ENCODE measurements at regions not wholly inside any gene's neighbourhood (a gene's known extent, or its start where the extent isn't known, plus 50 kb on each side); places are given as distances from the start of the nearest gene placed in this dataset.

DNA sequence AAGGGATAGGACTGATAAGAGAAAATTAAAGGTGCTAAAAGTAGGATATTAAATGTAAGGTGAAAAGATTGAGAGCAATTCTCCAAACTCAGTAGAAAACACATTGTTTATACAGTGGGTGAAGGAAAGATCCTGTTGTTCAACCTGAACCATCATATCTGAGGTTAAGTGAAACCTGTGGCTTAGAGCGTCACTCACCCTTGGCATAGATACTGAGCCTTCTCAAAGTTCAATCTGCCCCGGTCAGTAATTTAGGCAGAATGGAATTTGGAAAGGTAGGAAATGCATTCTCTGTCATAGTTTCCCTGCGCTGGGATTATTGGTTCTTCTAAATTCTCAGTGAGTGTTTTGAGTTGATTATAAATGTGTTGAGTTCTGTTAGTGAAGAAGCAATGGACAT is 456.2 kb upstream of the NMUR2 start:
- DNase-seq, result no peak

DNA sequence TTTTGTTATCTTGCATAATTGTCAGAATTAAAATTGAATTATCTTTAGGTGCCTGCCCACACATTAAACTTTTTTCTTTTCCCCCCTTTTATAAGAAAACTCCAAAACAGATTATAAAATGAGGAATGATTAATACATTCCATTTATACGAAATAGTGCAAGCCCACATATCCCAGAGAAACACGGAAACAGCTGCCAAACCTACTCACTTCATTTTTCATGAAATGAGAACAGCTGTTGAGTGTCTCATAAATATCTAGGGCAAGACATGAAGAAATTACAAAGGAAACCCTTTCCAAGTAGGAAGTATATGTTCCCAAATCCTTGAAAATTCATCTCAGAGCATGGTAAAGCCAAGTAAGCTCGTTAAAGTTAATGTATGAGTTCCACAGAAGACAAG is 459.4 kb upstream of the NMUR2 start:
- DNase-seq, result no peak

DNA sequence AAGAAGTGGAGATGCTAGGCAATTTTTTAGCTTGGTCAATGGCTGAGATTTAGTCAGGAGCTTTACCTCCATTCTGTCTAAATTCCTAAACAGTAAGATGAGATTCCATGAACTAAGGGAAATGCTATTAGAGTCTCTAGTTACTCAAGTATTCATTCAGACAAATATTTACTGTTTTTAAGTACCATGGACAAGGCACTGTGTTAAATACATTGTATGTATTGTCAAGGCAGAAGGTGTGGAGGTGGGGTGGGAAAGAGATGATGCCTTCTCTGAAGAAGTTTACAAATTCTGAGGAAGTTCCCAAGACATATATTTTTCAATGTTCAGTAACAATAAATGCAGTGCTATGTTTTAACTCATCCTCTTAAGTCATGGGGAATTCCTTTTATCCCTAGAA is 459.9 kb upstream of the NMUR2 start:
- no peak for DNase-seq

DNA sequence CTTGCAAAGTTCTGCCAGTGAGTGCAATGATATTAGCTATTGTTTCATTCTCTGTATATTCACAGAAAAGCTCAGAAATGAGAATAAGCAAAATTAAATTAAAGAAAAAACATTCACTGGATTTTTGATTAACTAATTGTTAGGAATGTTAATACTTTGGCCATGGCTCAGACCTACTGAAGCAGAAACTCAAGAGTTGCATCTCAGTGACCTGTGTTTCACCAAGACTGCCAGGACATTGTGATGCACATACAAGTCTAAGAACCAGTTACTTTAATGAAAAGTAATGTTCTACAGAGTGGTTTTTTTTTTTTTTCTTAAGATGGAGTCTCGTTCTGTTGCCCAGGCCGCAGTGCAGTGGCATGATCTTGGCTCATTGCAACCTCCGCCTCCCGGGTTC is 464.9 kb upstream of the NMUR2 start:
- no peak for DNase-seq

DNA sequence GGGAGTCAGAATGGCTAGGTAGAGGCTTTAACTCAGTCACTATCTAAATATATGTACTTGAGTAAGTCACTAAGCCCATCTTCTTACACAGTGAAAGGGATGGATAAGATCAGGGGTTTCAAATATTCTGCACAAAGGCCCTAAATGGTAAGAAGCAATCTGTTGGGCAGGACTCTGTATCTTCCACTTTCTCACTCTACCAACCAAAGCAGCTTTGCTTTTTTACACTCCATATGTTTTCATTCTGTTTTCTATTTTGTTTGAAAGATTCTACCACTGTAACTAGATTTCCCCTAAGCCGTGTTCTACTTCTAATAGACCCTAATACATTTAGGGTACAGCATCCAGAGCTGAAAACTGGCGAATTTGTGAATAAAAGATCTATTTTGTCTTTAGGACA is 477.5 kb upstream of the NMUR2 start:
- no peak for DNase-seq

DNA sequence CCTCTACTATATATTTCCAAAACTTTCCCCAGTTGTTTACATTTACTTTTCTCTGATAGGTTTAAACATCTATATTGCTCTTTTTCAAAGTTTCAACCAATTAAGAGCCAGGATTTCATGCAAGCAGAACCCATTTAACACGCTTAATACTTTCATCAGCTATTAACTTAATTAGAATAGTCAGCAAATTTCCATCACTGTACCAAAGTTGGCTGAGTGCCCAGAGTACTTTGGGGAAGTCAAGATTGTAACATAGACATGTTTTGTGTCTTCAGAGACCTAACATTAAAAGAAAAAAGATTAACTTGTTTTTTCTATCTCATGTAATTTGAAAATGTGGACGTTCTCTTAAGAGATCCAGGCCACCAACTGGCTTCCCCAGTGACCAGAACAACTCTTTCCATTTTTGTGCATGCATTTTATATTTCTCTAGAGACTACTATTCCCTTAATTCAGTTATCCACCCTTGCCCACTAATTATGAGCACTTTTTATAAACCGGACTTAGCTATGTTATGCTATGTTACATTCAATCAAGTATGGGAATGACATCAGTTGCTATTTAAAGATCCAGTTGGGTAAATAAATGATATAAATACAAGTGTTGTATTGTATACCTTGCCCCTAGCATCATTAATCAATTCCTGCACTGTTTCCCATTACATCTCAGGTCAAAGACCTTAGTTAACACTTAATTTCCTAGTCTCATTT is 478.1 kb upstream of the NMUR2 start:
- no peak for DNase-seq

DNA sequence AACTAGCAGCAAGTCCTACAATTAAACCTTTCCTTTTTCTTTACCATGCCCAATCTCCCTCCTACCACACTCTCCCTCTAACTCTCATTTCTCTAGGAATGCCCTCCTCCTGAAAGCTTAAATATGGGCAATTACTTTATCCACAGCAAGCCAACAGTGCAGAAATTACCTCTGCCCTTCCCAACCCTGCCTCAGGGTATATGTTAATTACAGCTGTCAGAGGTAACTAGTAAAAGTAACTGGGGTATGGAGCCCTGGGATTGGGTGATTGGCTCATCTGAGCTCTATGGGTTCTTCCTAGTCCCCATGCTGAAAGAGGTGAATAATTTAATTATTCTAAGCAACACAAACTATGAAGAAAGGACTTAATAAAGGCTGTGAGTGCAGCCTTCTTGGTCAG is 478.9 kb upstream of the NMUR2 start:
- DNase-seq, result no peak

DNA sequence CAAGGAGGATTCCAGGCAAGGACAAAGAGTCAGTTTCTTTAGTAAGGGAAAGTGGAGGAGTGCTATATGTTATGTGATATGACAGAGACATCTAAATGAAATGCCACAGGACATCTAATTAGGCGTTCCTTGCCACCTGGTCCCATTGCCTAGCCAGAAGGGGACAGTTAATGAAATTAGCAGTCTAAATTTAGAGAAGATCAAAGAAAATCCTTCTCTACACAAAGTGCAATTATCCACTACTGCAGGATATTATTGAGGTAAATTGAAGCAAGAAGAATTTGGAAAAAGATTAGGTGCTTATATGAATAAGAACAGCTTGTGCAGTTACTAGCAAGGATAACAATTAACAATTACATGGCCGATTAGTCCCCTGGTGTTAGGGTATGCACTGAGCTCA is 495.3 kb upstream of the NMUR2 start:
- DNase-seq, result no peak

DNA sequence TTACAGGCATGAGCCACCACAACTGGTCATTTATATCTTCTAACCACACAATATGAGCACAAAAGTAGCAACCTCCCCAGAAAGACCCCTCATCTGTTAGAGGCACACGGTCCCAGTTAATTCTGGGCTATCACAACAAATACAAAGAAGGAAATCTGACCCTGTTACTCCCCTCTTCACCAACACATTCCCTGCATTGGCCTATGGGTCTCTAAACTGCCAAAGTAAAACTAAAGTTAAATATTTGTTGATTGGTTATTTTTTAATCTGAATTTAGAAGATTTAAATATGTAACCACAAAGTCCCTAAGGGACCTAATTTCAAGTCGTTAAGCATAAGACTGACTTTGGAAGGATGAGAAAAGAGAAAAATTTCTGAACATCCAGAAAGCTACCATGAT is 496.7 kb upstream of the NMUR2 start:
- no peak for DNase-seq

DNA sequence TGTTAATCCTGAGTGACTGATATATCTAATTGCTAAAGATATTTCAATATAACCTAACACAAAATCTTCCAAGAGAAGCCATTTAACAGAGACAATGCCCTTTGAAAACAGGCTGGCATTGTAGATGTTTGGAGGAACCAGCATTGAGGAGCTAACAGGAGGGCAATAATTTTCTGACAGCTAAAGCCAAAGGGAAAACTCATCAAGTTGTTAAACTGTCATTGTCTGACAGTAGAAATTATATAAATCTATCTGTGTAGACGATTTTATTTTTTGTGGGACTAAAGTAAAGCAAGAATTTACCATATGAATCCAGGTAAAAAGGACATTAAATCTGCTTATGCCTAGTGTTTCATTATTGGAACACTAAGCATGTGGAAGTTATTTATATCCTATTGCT is 500.2 kb upstream of the NMUR2 start:
- DNase-seq, result no peak

DNA sequence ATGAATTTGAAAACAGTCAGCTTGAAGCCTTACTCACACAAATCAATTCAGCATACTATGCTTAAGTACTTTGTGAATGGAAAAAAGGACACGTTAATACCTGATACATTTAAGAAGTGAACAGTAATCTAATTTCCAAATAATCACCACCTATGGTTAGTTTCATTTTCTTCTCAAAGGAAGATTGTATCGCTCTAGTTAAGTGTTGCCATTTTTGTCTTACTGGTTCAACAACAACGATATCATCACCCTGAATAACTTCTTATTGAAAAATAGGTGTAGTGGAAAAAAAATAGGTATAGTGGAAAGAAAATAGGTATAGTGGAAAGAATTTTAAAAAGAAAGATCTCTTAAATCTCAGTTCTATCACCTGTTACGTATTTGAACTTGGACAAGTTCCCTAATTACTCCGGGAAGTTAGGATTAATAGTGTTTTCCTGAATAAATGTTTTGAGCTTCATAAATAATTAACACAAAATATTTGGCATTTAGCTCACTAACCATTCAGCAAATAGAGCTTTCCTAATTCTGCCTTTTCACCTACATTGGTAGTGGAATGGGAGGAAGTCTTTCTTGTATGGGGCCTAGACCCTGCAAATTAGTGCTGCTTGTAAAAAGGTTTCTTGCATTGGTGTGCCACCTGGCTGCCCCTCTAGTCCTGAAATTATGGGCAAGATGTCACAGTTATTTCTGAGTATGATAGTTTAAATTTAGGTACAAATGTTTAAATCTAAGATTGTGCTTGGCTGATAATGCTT is 502.6 kb upstream of the NMUR2 start:
- DNase-seq, result no peak

DNA sequence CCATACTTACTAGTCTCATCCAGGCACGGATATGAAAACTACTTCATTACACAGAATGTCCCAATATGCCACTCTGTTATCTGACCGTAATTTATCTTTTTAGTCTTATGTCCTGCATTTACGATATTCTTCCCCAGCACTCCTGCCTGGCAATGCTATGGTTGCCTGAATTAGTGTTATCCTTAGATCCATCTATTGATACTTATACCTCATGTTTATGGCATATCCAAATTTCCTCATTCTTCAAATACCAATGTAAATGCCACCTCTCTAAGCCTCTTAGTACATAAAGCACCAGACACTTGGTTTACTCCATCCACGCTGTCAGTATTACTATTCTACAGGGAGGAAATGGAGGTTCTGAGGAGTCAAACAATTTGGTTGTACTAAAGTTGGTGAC is 507.8 kb upstream of the NMUR2 start:
- no peak for DNase-seq

DNA sequence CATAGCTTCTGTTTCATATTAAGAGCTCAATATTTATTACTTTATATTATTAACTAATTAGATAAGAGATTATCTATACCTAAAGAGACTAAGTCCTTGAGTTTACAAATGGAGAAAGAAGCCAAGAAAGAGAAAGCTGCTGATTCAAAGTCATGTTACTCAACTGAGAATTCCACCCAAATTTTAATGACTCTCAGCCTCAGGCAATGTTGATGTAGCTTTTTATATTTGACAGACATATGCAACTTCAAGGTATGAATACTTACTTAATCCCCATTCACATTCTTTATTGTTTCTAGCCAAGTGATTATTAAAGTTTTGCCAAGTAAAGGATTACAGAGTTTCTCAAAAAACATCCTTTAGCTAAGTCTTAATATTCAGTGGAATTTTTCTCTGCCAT is 527.5 kb upstream of the NMUR2 start:
- no peak for DNase-seq

DNA sequence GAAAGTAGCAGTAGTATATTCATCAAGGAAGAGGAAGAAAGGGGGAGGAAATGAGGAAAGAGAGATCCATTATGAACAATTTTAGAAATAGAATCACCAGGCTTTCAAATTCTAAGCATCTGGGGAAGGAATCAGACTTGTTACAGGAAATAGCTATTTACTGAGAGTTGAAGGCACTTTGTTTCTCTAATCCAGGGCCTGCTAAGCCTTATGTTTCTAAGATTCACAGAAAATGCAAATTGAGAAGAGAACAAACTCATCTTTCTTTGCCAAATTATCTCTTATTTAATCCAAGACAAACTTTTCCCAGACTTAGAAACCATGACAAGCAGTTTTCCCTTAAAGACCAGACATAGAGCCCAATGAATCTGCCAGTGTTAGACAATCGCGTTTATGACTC is 528.0 kb upstream of the NMUR2 start:
- DNase-seq, result no peak

DNA sequence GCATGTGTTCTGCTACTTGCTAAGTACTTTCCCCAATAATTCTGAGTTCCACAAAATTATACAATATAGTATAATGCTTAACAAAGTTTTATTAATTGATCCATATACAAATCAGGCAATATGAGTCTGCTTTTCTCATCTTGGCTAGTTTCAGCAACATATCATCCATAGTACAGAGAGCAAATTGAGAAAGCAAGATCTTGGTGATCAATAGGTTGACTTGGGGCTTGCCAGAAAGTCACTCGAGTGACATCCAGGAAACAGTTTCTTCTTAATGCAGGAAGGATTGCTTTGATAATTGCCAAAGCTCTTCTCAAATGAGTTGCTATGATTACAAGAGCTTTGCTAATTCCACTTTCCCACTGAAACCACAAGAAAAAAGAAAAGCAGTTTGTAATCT is 533.6 kb upstream of the NMUR2 start:
- no peak for DNase-seq

DNA sequence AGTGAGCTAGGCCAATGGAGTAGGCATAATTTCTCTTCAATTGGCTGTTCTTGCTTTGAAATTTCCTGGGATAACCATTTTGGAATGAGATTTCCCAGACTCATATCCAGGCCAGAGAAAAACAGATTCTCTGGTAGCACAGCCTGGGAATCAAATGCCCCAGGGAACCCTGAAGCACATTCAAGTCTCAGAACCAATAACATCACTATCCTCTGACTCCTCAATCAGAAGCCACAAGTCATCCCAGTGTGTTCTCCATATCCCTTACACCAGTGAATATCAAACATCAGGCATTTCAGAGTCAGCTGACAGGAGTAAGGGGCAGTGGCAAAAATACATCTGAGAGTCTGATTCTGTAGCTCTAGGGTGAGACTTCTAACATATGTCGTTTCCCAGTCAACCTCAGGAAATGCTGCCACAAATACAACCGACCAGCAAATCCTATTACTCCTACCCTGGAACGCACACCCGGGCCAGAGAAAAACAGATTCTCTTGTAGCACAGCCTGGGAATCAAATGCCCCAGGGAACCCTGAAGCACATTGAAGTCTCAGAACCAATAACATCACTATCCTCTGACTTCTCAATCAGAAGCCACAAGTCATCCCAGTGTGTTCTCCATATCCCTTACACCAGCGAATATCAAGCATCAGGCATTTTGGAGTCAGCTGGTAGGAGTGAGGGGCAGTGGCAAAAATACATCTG is 537.7 kb upstream of the NMUR2 start:
- no peak for DNase-seq

DNA sequence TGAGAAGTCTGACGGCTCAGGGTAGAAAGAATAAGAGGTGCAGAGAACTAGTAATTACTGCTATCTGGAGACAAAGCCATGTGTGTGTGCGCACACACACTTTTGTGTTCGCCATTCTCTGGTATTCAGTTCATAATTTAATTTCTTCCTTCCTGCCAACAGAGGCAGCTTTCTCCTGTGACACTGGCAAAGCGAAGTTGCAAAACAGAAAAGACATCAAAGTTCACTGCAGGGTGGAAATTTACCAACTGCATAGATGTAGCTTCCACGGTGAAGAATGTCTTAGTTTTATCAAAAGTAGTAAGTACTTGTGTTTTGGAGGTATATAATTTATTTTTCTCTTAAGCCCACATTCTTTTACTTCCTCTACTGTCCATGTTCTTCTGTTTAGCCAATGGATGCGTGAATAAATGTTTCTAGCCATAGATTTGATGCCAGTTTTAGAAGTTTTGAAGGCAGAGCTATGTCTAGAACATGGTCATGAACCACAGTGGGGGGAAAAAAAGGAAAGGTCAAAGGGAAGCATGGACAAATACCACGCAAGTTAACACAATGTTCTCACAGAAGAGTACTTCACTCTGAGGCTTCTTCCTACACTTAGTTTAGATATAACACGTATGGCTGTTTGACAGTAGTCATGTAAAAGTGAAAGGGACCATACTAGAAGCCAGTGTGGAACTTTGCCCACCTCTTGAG is 536.5 kb upstream of the GRIA1 start:
- DNase-seq, result no peak

DNA sequence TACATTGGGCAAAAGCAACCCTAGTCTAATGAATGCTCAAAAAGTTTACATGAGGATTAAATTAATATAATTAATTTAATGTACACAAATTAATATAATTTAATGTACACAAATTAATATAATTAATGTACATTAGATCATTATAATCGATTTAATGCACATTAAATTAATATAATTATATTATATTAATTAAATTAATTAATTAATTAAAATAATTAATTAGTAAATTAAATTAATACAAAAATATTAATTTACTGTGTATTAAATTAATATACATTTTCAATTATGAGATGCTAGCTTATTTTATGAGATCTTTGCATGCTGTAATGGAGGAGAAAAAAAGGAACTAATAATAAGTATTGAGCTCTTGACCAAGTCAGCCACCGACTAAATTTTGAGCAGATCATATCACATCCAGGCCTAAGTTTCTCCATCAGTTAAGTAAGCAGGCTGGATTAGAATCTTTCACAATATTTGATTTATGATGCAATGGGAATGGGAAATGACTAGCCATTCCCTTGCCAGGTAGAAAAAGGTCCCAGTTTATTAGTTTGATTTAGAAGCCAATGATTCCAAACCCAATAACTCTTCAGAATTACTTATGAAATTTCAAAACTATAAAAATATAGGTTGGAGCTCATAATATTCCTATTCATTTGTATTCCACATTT is 533.4 kb upstream of the GRIA1 start:
- DNase-seq, result no peak

DNA sequence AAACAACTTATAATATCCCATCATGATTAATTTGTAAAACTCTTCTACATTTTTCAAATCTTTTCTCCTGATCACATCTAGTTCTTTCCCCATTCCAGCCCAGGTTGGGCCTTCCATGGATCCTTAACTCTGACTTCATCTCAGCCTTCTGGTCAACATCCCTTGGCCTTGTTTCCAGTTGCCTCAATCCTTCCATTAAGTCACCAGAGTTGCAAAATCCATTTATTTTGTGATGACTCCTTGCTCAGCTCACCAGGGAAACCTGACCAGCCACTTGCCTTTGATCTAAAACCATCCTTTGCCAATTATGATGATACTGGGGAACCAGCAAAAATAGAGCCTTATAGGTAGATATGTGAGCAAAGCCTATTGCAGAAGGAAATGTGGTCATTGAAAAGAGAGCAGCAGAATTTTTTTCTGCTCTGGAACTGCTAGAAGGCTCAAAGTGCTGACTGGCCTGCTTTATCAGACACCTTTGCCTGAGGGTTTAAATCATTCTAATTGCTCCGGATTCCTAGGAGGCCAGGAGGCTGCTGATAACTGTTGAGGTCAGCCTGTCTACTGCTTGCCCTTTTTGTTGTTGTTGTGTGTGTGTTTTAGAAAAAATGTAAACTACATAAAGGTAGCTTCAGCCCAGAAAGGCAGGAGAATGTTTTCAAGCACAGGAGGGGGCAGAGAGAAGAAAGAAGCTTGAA is 512.2 kb upstream of the GRIA1 start:
- DNase-seq, result no peak

DNA sequence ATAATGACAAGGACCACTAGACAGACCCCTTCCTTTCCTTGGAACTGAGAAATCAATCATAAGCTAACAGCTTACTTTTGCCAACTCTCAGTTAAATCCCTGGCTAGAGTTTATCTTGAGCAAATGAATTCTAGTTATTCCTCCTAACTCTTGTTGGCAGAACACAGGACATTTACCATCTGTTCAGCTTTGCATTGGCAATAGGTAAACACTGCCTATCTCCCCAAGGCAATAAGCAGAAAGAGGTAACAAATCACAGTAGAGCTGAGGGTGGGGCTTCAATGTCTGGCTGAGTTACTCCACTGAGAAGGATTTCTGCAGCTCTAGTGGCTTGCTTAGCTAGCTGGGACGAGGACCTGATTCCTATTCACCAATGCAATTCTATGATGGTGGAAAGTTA is 503.3 kb upstream of the GRIA1 start:
- DNase-seq, result no peak

DNA sequence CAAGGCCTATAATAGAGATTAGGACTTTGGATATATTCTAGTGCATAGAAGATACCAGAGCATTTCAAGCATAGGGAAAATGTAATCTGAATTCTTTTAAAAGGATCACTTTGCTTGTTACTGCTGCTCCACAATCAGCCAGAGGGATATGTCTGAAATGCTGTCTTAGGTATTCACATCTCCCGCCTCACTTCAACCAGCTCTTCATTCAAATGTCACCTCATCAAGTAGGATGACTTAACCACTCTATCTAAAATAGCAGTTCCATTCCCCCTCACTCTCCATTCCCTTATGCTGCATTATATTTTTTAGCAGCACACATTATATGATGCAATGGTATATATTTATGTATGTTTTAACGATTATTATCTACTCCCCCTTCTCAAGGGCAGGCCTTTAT is 500.3 kb upstream of the GRIA1 start:
- peak in 1 of 51 donors; percentile 37 for DNase-seq
